ENCODE measurements at regions not wholly inside any gene's neighbourhood (a gene's known extent, or its start where the extent isn't known, plus 50 kb on each side); places are given as distances from the start of the nearest gene placed in this dataset.
"Not testable (repeated sequence)": the region's sequence is repeated elsewhere in the genome, so short reads cannot be mapped to it uniquely, and the experiment has no call there.

DNA sequence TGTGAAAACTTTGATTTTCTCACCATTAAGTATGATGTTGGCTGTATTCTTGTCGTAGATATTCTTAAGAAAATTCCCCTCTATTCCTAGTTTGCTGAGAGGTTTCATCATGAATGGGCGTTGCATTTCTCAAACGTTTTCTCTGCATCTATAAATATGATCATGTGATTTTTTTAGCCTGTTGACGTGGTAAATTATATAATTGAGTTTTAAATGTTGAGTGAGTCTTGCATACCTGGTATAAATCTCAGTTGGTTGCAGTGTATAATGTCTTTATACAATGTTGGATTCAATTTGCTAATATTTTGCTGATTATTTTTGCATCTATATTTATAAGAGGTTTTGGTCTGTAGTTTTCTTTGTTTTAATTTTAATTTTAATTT lies 405.9 kb upstream of the MIS18BP1 start:
- no peaks in the 10 kb centered on the region for H3K4me1 ChIP-seq (ENCODE audit: control insufficient read depth in 1 of 2, insufficient read depth in 2 of 2, low read length in 2 of 2)
- H3K27me3 ChIP-seq (ENCODE audit: low read depth, low read length) = no peaks in the 10 kb centered on the region
- H3K36me3 ChIP-seq (ENCODE audit: control insufficient read depth in 1 of 2, insufficient read depth in 2 of 2, low read length in 2 of 2) = no peaks in the 10 kb centered on the region
- no peaks in the 10 kb centered on the region for H3K9me3 ChIP-seq (ENCODE audit: control insufficient read depth in 1 of 2, low read length in 2 of 2)
- no peak overlapping the region for H3K27ac ChIP-seq (ENCODE audit: low read length)
- H3K4me3 ChIP-seq (ENCODE audit: low read depth in 1 of 2, low read length in 2 of 2) = no peak overlapping the region

DNA sequence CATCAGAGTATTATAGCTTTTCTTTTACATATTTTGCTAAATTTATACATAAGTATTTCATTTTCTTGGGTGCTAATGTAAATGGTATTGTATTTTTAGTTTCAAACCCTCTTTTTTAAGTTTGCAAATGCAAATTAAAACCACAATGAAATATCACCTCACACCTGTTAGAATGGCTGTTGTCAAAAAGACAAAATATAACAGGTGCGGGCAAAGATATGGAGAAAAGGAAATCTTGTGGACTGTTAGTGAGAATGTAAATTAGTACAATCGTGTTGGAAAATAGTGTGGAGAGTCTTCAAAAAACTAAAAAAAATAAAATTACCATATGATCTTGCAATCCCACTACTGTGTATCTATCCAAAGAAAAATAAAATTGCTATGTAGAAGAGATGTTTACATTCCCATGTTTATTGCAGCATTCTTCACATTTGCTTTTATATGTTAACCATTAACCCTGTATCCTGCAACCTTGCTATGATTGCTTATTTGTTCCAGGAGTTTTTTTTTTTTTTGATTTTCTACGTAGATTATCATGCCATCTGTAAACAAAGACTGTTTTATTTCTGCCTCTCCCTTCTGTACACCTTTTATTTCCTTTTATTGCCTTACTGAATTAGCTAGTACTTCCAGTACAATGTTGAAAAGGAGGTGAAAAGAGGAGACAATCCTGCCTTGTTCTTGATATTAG lies 405.4 kb upstream of the MIS18BP1 start:
- no peak overlapping the region for H3K4me3 ChIP-seq (ENCODE audit: low read depth in 1 of 2, low read length in 2 of 2)
- no peaks in the 10 kb centered on the region for H3K27me3 ChIP-seq (ENCODE audit: low read depth, low read length)

DNA sequence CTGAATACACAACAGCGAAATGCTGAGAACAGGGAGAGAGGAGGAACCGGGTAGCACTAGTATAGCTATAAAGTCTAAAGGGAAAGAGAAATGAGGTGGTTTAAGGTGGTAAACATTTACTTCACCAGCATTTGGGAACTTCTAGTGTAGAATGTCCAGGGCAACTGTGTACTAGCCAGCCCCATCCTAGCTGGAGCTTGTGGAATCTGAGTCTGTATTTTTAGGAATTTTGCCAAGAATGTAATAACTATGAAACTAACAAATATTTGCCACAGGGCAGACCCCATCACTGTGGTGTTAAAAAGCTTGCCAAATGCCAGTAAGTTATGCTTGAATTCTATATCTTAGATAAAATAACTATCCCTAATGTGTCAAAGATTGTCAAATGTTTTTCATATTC lies 398.9 kb upstream of the MIS18BP1 start:
- H3K27me3 ChIP-seq (ENCODE audit: low read depth, low read length) = no peaks in the 10 kb centered on the region
- no peaks in the 10 kb centered on the region for H3K9me3 ChIP-seq (ENCODE audit: control insufficient read depth in 1 of 2, low read length in 2 of 2)
- H3K36me3 ChIP-seq (ENCODE audit: control insufficient read depth in 1 of 2, insufficient read depth in 2 of 2, low read length in 2 of 2) = no peaks in the 10 kb centered on the region
- no peak overlapping the region for H3K27ac ChIP-seq (ENCODE audit: low read length)
- H3K4me3 ChIP-seq (ENCODE audit: low read depth in 1 of 2, low read length in 2 of 2) = no peak overlapping the region
- H3K4me1 ChIP-seq (ENCODE audit: control insufficient read depth in 1 of 2, insufficient read depth in 2 of 2, low read length in 2 of 2) = no peaks in the 10 kb centered on the region

More for the DNA sequence above, 405.4 kb upstream of the MIS18BP1 start:
- Histone ChIP-seq H3K36me3 (ENCODE audit: control insufficient read depth in 1 of 2, insufficient read depth in 2 of 2, low read length in 2 of 2) (no peaks in the 10 kb centered on the region), H3K27ac (ENCODE audit: low read length) (no peak overlapping the region), H3K4me1 (ENCODE audit: control insufficient read depth in 1 of 2, insufficient read depth in 2 of 2, low read length in 2 of 2) (no peaks in the 10 kb centered on the region), H3K9me3 (ENCODE audit: control insufficient read depth in 1 of 2, low read length in 2 of 2) (no peaks in the 10 kb centered on the region)

DNA sequence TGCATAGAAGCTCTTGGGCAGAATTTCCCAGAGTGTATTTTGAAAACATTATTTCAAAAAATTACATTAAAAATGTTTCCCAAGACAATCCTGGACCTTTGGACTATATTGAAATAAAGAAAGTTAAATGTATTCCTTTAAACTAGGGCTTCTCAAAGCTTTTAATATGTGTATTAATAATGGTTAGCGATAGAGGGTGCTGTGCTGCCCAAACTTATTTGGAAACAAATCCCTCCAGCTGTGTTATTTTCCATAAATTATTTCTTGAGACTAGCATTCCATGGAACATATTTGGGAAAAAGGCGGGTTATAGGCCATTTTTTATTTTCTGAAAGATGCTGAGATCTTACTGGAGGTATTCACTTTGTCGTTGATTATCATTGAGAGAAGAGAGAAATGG lies 397.8 kb upstream of the MIS18BP1 start:
- H3K27me3 ChIP-seq (ENCODE audit: low read depth, low read length) = no peaks in the 10 kb centered on the region
- H3K4me3 ChIP-seq (ENCODE audit: low read depth in 1 of 2, low read length in 2 of 2) = no peak overlapping the region
- no peaks in the 10 kb centered on the region for H3K4me1 ChIP-seq (ENCODE audit: control insufficient read depth in 1 of 2, insufficient read depth in 2 of 2, low read length in 2 of 2)
- H3K36me3 ChIP-seq (ENCODE audit: control insufficient read depth in 1 of 2, insufficient read depth in 2 of 2, low read length in 2 of 2) = no peaks in the 10 kb centered on the region
- H3K9me3 ChIP-seq (ENCODE audit: control insufficient read depth in 1 of 2, low read length in 2 of 2) = no peaks in the 10 kb centered on the region
- H3K27ac ChIP-seq (ENCODE audit: low read length) = no peak overlapping the region

DNA sequence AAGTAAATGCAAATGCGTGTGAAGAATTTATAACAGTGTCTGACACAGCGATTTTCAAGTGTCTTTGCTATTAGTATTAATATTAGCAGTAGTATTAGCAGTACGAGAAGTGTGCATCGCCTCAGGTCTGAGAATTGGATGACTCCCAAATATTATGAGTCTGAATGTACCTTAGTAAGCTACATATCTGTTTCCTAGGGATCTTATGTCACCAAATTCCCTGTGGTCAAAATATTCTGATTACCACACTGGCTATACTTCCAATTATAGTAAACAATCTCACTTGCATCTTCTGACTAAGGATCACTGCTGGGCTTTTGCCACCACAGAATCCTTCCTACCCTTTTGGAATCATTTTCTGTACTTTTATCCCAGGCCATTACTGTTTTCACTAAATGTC lies 396.0 kb upstream of the MIS18BP1 start:
- no peaks in the 10 kb centered on the region for H3K9me3 ChIP-seq (ENCODE audit: control insufficient read depth in 1 of 2, low read length in 2 of 2)
- H3K4me3 ChIP-seq (ENCODE audit: low read depth in 1 of 2, low read length in 2 of 2) = no peak overlapping the region
- no peaks in the 10 kb centered on the region for H3K36me3 ChIP-seq (ENCODE audit: control insufficient read depth in 1 of 2, insufficient read depth in 2 of 2, low read length in 2 of 2)
- H3K4me1 ChIP-seq (ENCODE audit: control insufficient read depth in 1 of 2, insufficient read depth in 2 of 2, low read length in 2 of 2) = no peaks in the 10 kb centered on the region
- no peaks in the 10 kb centered on the region for H3K27me3 ChIP-seq (ENCODE audit: low read depth, low read length)
- H3K27ac ChIP-seq (ENCODE audit: low read length) = no peak overlapping the region

DNA sequence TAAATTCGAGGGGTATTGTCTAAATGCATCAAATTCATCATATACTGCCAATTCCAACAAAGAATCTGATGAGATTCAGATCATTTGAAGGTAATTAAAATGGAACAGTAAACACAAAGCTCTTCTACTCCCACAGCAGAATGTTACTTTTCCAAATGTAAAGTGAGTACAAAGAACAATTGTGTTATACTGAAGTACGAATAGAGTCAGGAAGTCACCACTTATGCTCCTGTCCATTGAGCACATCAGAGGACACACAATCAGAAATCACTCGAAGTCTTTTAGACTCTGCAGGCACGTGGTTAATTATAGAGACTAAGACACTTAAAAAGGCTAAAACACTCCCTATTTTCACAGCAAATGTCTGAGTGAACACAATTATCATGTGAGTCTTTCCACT lies 388.5 kb upstream of the MIS18BP1 start:
- Histone ChIP-seq H3K27me3 (ENCODE audit: low read depth, low read length) (no peaks in the 10 kb centered on the region), H3K9me3 (ENCODE audit: control insufficient read depth in 1 of 2, low read length in 2 of 2) (no peaks in the 10 kb centered on the region), H3K4me3 (ENCODE audit: low read depth in 1 of 2, low read length in 2 of 2) (no peak overlapping the region), H3K4me1 (ENCODE audit: control insufficient read depth in 1 of 2, insufficient read depth in 2 of 2, low read length in 2 of 2) (no peaks in the 10 kb centered on the region), H3K27ac (ENCODE audit: low read length) (no peak overlapping the region), H3K36me3 (ENCODE audit: control insufficient read depth in 1 of 2, insufficient read depth in 2 of 2, low read length in 2 of 2) (no peaks in the 10 kb centered on the region)

DNA sequence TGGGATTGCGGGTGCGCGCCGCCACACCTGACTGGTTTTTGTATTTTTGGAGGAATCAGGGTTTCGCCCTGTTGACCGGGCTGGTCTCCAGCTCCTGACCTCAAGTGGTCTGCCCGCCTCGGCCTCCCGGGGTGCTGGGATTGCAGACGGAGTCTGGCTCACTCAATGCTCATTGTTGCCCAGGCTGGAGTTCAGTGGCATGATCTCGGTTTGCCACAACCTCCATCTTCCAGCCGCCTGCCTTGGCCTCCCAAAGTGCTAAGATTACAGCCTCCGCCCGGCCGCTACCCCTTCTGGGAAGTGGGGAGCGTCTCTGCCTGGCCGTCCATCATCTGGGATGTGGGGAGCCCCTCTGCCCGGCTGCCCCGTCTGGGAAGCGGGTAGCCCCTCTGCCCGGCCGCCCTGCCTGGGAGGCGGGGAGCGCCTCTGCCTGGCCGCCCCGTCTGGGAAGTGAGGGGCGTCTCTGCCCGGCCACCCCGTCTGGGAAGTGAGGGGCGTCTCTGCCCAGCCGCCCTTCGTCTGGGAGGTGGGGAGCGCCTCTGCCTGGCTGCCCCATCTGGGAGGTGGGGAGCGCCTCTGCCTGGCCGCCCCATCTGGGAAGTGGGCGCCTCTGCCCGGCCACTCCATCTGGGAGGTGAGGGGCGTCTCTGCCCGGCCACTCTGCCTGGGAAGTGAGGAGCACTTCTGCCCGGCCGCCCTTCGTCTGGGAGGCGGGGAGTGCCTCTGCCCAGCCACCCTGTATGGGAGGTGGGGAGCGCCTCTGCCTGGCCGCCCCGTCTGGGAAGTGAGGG lies 381.8 kb upstream of the MIS18BP1 start:
- H3K9me3 ChIP-seq (ENCODE audit: control insufficient read depth in 1 of 2, low read length in 2 of 2); H3K36me3 ChIP-seq (ENCODE audit: control insufficient read depth in 1 of 2, insufficient read depth in 2 of 2, low read length in 2 of 2); H3K27ac ChIP-seq (ENCODE audit: low read length); H3K4me3 ChIP-seq (ENCODE audit: low read depth in 1 of 2, low read length in 2 of 2); H3K4me1 ChIP-seq (ENCODE audit: control insufficient read depth in 1 of 2, insufficient read depth in 2 of 2, low read length in 2 of 2); H3K27me3 ChIP-seq (ENCODE audit: low read depth, low read length): not testable (repeated sequence)

DNA sequence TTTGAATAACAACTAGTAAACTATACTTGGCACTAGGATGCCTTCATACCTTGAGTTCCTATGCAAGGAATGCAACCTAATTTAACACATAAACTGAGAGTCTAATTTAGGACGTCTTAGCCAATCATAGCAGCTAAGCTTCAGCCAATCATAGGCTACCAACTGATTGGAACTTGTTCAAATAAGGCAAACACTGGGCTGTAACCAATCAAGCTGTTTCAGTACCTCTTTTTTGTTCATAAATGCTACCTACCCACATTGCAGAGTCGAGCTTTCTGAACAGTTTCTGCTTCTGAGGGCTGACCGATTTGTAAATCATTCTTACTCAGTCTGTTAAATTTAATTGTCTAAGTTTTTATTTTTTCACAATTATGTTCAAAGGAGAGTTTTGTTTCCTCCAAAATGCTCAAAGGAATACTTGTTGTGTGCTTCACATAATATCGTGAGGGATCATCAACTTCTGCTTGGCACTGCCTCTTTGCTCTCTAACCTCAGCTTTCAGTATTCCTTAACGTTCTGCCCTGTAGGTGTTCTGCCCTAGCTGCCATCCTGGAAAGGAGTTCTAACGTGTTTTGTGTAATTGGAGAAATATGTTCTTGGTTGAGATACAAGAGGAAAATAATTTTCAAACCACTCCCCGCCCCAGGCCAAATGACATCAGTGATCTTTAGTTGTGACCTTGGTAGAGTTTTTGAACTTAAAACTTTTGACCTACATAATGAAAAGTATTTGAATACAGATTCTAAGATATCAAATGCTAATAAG lies 380.4 kb upstream of the MIS18BP1 start:
- no peaks in the 10 kb centered on the region for H3K27me3 ChIP-seq (ENCODE audit: low read depth, low read length)
- no peak overlapping the region for H3K27ac ChIP-seq (ENCODE audit: low read length)
- peaks cover 0 to 3% of the 10 kb centered on the region in 2 donors for H3K9me3 ChIP-seq (ENCODE audit: control insufficient read depth in 1 of 2, low read length in 2 of 2)
- H3K36me3 ChIP-seq (ENCODE audit: control insufficient read depth in 1 of 2, insufficient read depth in 2 of 2, low read length in 2 of 2) = no peaks in the 10 kb centered on the region
- H3K4me3 ChIP-seq (ENCODE audit: low read depth in 1 of 2, low read length in 2 of 2) = no peak overlapping the region
- no peaks in the 10 kb centered on the region for H3K4me1 ChIP-seq (ENCODE audit: control insufficient read depth in 1 of 2, insufficient read depth in 2 of 2, low read length in 2 of 2)

DNA sequence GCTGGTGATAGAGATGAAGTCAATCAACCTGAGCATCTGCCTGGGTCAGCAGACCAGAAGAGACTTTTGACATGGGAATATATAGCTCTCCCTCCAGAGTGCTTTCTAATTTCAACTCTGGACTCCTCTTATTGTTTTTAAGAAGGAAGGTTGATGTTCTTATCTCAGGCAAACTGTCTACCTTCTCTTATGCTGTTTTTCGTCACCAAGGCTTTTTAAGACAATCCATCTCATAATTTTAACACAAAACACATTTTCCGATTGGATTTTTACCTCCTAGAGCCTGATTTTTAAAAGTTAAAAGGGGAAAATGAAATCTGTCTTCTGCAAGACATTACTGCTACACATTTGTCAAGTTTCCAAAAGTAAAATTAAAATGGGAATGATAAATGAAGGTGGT lies 368.7 kb upstream of the MIS18BP1 start:
- Histone ChIP-seq H3K9me3 (ENCODE audit: control insufficient read depth in 1 of 2, low read length in 2 of 2) (no peaks in the 10 kb centered on the region), H3K4me1 (ENCODE audit: control insufficient read depth in 1 of 2, insufficient read depth in 2 of 2, low read length in 2 of 2) (no peaks in the 10 kb centered on the region), H3K27ac (ENCODE audit: low read length) (no peak overlapping the region), H3K27me3 (ENCODE audit: low read depth, low read length) (no peaks in the 10 kb centered on the region), H3K36me3 (ENCODE audit: control insufficient read depth in 1 of 2, insufficient read depth in 2 of 2, low read length in 2 of 2) (no peaks in the 10 kb centered on the region), H3K4me3 (ENCODE audit: low read depth in 1 of 2, low read length in 2 of 2) (no peak overlapping the region)

DNA sequence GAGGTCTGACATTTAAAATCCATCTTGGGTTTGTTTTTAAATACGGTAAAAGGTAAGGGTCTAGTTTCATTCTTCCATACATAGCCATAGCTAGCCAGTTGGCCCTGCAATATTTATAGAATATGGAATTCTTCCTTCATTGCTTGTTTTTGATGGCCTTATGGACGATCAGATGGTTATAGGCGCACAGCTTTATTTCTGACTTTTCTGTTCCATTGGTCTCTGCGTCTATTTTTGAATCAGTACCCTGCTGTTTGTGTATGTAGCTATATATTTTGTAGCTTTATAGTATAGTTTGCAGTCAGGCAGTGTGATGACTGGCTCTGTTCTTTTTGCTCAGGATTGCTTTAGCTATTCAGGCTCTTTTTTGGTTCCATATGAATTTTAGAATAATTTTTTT lies 366.8 kb upstream of the MIS18BP1 start:
- H3K36me3 ChIP-seq (ENCODE audit: control insufficient read depth in 1 of 2, insufficient read depth in 2 of 2, low read length in 2 of 2) = no peaks in the 10 kb centered on the region
- H3K4me3 ChIP-seq (ENCODE audit: low read depth in 1 of 2, low read length in 2 of 2) = no peak overlapping the region
- no peaks in the 10 kb centered on the region for H3K27me3 ChIP-seq (ENCODE audit: low read depth, low read length)
- H3K4me1 ChIP-seq (ENCODE audit: control insufficient read depth in 1 of 2, insufficient read depth in 2 of 2, low read length in 2 of 2) = no peaks in the 10 kb centered on the region
- no peaks in the 10 kb centered on the region for H3K9me3 ChIP-seq (ENCODE audit: control insufficient read depth in 1 of 2, low read length in 2 of 2)
- H3K27ac ChIP-seq (ENCODE audit: low read length) = no peak overlapping the region

DNA sequence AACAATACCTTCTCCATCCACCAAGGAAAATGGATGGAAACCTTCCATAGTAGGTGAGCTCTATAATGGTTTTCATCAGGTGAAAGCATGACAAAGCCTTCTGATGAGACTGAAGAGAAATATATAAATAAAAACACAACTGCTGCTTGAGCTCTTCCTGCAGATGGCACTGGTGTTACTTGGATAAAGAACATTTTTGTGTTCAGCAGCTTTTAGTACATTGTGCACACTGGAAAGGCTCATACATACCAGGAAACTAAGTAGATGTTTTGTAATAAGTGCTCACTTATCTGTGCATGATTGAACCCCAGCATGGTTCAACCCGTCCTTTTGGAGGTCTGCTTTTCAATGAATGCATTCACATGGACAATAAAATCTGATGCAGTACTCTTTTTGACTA lies 357.3 kb upstream of the MIS18BP1 start:
- H3K9me3 ChIP-seq (ENCODE audit: control insufficient read depth in 1 of 2, low read length in 2 of 2) = no peaks in the 10 kb centered on the region
- no peaks in the 10 kb centered on the region for H3K27me3 ChIP-seq (ENCODE audit: low read depth, low read length)
- peaks cover 0 to 5% of the 10 kb centered on the region in 2 donors for H3K4me1 ChIP-seq (ENCODE audit: control insufficient read depth in 1 of 2, insufficient read depth in 2 of 2, low read length in 2 of 2)
- H3K36me3 ChIP-seq (ENCODE audit: control insufficient read depth in 1 of 2, insufficient read depth in 2 of 2, low read length in 2 of 2) = no peaks in the 10 kb centered on the region
- H3K27ac ChIP-seq (ENCODE audit: low read length) = no peak overlapping the region
- no peak overlapping the region for H3K4me3 ChIP-seq (ENCODE audit: low read depth in 1 of 2, low read length in 2 of 2)
